GM10248 (cell line): ENCODE measurements at regions not wholly inside any gene's neighbourhood (a gene's known extent, or its start where the extent isn't known, plus 50 kb on each side); places are given as distances from the start of the nearest gene placed in this dataset.

Experiments
- CTCF ChIA-PET: fragments of 300-600 bp; sonication (Branson Sonifier 250); formaldehyde crosslinking; extraction: SDS; loops from one replicate; lab custom pipeline; 2021; ENCODE audit warnings: antibody characterized with exemption; lab: Yijun Ruan, JAX
- POLR2A ChIA-PET: fragments of 350-650 bp; sonication (Branson Sonifier 250); formaldehyde crosslinking; extraction: SDS; loops from one replicate; lab custom pipeline; 2020; ENCODE audit warnings: antibody characterized with exemption; lab: Yijun Ruan, JAX
- DNase-seq: peaks from one replicate; pipeline ENCODE4 v3.0.0; 2012; ENCODE audit errors: extremely low spot score
- CTCF ChIP-seq: IDR thresholded peaks from 2 replicates; pipeline ENCODE4 v1.5.1; 2012; ENCODE audit warnings: mild to moderate bottlenecking, low read depth; ENCODE audit errors: extremely low read depth, missing control alignments, control extremely low read depth

GRCh38 chr1:74995821-74996220 is 138.4 kb upstream of the LHX8 start:
- no peak for DNase-seq
- TF ChIP-seq CTCF, result no peak
- ChIA-PET POLR2A (no interaction called here), CTCF (no interaction called here)

- ChIA-PET POLR2A (no interaction called here), CTCF (interaction anchor here (1.0 kb wide), 1 partner anchor 31 kb away, joined by 3 read pairs; no protein-coding TSS in a partner anchor)
- no peak for TF ChIP-seq CTCF
- DNase-seq, result no peak
Measured at GRCh38 chr1:75010547-75010946, 123.6 kb upstream of the LHX8 start.

GRCh38 chr1:75014250-75014649 is 119.9 kb upstream of the LHX8 start:
- TF ChIP-seq CTCF, result no peak
- ChIA-PET POLR2A (no interaction called here), CTCF (no interaction called here)
- DNase-seq, result no peak

DNA sequence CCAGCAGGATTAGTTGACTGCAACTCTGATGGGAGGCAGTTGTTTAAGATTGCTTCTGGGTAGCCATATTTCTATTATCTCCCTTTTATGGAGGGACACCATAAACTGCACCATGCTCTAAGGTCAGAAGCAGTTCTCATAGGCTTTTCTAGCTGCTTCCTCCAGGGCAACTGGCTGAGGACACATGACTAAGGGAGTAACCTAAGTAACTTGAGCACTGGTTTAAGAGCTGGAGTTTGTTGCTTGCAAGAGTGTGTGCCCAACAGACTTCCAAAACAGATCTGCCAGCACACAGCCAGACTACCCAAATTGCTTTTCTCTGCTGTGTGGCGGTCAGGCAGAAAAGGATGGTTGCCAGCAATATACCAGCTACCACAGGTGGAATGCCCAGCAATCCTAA is 111.2 kb upstream of the LHX8 start:
- TF ChIP-seq CTCF, result no peak
- CTCF ChIA-PET, result interaction anchor here (1.1 to 1.4 kb wide), 2 partner anchors 13 to 14 kb away, joined by 3 read pairs; no protein-coding TSS in a partner anchor
- POLR2A ChIA-PET, result no interaction called here
- DNase-seq, result no peak

GRCh38 chr1:75034376-75034775 is 99.8 kb upstream of the LHX8 start:
- TF ChIP-seq CTCF, result no peak
- ChIA-PET CTCF (no interaction called here), POLR2A (no interaction called here)
- DNase-seq, result no peak

- ChIA-PET POLR2A (no interaction called here), CTCF (interaction anchor here (1.0 kb wide), 1 partner anchor 13 kb away, joined by 3 read pairs; no protein-coding TSS in a partner anchor)
- TF ChIP-seq CTCF, result no peak
- DNase-seq, result no peak
Measured at GRCh38 chr1:75035536-75035935, 98.7 kb upstream of the LHX8 start.
